EL (cell line): ENCODE measurements at regions not wholly inside any gene's neighbourhood (a gene's known extent, or its start where the extent isn't known, plus 50 kb on each side); places are given as distances from the start of the nearest gene placed in this dataset.
"Not testable (repeated sequence)": the region's sequence is repeated elsewhere in the genome, so short reads cannot be mapped to it uniquely, and the experiment has no call there.

Source experiments
- DNase-seq: peaks from one replicate; pipeline ENCODE4 v3.0.0-alpha.2; 2016

DNA sequence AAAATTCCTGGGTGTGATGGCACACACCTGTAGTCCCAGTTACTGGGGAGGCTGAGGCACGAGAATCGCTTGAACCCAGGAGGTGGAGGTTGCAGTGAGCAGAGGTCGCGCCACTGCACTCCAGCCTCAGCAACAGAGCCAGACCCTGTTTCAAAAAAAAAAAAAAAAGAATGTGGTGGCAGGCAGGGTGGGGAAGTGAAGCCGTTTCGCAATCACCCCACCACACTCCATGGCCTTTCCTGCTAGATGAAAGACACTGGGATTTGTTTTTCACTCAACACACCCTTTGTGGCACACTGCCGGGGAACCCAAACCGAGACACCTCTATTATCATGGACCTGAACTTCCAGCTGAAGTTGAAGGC lies 172.4 kb upstream of the IQSEC1 start:
- DNase-seq, result no peak

DNA sequence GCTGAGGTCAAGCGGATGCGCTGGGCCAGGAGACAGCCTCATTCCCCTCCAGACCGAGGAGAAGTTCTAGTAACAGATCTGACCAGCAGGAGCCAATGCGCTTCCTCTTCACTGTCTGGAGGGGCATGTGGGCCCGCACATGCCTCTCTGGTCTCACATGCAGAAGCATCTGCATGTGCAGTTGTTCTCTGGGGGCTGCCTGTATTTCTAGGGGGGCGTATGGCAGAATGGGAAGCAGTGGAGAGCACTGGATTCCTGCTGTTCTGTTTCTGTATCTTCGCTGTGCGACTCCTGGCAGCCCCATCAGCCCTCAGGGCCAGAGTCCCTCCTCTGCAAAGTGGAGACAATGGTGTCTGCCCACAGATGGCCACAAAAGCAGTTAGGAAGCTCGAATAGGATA lies 170.4 kb upstream of the IQSEC1 start:
- DNase-seq, result no peak

DNA sequence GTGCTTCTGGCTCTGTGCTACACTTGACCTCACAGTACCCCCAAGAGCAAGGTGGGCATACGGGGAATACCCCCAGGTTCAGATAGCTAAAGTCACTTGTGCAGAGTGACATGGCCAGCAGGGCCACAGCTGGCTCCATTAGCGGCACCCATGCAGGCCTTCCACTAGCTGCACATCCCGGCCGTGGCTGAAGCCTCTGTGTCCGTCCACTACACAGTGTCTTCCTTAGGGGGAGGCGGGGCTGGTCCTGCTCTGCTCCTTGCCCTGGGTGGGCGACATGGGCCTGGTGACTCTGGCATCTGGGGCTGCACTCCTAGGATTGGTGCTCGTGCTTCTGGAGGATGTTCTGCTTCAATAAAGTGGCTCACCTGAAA lies 169.1 kb upstream of the IQSEC1 start:
- DNase-seq, result no peak

DNA sequence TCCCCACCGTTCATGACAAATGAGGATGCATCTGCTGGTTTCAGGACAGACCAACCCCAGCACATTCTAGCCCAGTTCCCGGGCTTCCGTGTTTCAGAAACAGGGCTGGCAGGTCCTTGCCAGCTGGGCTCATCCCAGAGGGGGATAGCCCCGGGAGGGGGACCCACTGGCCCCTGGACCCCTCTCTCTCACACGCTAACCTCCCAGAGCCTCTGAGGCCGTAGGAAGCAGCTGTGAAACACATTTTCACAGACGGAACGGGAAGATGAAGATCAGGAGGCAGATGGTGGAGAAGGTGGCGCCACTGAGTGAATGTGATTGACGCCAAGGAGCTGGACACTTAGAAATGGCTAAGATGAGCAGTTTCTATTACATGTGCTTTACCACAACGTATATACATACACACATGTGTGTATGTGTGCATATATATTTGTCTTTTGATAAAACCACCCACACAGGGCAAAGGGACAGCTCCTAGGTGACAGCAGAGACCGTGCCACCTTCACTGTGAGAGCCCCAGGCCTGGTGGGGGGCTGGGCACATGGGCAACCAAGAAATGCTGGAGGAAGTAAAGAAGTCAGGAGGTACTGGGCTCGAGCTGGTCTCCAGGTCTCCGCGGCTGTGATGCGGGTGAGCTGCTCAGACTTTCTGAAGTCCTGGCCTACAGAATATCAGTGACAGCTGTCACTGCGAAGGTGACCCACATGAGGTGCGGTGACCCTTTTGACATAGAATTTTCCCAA lies 168.6 kb upstream of the IQSEC1 start:
- no peak for DNase-seq

DNA sequence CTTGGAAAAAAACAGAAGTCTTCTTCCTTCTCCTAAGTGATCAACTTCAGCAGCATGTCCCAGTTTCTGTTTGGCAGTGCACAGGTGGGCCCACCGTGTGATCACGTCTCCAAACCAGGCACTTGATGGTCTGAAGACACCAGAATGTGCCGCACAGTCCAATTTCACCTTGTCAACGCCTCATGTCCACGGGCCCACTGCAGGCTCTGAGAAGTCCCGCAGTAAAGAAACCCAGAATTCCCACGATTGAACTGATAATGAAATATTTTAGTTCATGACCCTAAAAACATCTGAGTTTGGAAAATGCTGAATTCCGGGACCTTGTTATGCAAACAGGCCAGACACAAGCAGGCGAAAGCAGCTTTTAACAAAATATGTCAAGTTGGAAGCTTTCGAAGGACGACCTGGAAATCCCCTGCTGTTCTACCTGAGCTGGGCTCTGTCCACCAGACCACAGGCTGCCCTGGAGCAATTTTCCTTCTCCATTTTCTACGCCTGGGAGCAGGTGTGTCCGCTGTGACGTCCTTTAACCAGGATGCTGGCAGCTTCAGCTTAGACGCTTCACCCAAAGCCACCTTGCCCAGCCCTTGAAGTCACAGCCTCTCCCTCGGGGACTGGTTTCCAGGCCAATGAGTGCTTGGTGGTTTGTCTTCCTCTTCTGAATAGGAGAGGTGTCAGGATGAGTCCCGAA lies 167.8 kb upstream of the IQSEC1 start:
- no peak for DNase-seq

DNA sequence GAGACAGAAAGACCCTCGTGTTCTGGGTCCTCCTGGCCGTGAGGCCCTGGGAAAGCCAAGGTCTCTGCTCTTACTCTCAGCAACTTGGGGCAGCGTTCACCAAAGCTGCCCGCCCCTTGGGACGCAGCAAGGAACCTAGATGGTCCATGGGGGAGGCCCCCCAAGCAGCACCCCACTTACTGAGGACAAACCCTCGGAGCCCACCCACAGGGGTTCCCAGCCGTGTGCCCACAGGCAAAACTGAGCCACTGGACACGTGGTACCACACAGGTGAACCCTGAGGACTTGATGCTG lies 166.2 kb upstream of the IQSEC1 start:
- DNase-seq, result no peak

DNA sequence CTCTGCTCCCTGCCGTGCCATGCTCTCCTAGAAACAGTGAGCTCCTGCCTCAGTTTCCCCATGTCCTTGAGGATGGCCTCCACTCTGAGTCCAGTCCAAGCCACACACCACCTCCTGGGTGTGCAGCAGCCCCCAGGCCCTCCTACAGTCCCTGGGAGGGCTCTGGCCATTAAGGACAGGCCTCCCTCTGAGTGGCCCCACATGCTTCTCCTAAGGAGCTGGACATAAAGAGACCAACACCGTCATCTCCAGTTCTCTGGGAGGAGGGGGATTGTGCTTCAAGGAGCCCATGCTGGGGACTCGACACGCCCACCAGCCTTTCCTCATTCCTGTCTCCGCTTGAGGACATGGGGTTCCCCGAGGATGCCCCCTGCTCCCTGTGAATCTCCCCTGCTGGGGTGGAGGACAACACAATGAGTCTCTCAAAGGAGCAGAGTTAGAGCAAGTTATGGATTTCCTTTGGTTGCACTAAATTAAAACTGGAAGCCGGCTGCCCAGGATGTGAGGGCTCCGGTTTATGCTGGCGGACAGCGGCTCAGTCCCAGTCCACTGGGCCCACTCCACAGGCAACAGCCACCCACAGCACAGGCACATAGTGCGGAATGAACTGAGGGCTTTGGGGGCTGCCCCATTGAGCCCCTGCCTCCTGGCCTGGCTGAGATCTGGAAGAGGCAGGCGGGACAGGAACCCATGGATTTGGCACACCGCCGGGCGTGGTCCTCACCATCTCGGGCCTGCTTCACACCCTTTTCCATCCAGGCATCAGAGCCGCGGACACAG lies 165.6 kb upstream of the IQSEC1 start:
- DNase-seq, result no peak

DNA sequence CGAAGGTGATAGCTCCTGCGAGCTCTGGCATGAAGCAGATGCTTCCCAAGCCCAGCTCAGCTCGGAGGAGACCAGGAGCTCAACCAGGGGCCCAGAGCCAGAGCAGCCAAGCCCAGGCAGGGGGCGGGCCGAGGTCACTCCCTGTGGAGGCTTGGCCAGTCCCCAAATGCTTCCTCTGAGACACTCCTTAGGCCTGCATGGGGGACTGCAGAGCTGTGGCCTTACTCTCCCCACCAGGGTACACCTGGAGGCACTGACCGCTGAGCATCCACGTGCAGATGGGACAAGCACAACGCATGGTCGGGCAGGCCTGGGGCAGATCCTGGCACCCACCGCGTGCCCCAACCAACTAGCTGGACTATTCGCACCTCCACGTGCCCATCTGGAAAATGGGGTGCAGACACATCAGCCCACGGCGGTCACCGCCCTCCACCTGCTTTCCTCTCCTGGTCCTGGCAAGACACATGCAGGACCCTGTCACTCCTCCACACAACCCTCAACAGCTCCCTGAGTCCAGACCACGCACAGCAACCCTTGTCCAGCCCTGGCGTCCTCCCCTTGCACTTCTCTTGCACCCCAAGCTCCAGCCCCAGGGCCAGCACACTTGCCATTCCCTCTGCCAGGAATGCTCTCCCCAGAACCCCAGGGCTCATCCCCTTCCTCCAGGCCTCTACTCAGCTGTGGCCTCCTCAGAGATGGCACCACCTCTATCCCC lies 164.7 kb upstream of the IQSEC1 start:
- no peak for DNase-seq

DNA sequence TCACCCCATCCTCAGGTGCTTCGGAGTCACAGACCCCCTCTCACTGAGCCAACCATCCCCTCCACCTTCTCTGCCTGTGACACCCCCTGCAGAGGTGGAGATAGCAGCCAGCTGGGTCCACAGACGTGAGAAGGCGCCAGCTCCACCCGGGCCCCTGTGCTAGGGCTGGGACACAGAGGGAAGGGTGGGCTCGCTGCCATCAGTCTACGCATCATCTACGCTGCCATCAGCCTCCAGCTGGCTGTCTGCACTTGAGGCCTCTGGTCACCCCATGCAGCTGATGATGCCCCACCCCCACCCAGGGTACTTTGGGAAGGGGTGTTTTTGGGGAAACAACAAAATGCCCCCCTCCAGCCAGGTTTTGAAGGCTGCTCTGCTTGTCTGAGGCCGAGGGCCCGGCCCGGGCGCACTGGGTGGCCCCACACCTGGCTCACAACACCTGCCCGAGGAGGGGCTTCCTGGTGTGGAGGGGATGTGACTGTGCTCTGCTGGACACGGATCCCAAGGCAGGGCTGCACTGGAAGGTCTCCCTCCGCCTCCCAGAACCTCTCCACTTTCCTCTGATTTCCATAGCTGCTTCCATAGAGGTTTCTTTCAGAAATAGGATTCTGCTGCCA lies 163.4 kb upstream of the IQSEC1 start:
- no peak for DNase-seq

DNA sequence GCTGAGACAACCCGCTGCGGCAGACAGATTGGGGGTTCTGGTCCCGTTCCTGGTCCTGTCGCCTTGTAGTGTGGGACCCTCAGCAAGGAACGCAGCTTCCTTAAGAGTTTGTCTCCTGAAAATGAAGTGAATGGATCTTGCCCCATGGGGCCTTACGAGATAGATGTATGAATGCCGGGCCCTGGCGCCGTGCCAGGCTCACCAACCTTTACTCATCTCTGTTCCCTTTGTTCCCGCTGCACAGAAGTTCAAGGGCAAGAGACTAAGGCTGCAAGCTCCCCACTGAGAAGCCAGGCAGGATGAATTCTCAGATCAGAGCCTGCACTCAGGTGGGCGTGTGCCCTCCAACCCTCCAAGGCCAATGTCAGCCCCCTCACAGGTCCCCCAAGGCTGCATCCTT lies 162.7 kb upstream of the IQSEC1 start:
- no peak for DNase-seq

DNA sequence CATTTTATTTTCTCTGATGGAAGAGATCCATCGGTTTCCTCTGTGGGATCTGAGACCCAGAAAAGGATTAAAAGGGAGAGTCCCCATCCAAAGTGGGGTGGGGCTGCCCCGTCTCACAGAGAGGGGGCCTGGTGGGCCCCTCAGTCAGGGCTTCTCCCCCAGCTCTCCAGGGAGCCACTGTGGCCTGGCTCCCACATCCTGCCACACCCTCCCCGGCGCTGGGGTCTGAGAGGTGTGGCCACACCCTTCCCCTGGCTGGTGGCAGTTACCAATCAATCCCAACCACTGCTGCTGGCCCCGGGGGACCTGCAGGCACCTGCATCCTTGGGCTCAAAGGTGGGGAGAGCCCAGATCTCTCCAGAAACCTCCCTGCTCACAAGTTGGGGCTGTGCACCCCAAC lies 161.8 kb upstream of the IQSEC1 start:
- no peak for DNase-seq

DNA sequence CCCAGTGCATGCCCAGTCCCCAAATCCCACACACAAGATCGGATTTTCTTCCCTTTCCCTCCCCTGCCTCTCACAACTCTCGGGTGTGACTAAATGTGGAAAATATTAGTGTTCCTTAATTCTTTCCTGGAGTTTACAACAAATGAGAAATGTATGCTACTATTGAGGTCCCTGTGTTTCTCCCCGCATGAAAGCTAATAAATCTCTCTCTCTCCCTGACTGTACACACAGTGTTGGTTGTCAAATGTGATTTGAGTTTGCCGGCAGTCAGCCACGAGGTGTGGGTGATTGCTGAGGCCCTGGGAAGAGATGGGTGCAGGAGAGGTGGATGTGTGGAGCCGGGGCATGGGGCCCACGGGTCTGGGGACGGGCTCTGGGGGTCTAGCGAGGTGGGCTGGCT lies 161.4 kb upstream of the IQSEC1 start:
- DNase-seq, result no peak

DNA sequence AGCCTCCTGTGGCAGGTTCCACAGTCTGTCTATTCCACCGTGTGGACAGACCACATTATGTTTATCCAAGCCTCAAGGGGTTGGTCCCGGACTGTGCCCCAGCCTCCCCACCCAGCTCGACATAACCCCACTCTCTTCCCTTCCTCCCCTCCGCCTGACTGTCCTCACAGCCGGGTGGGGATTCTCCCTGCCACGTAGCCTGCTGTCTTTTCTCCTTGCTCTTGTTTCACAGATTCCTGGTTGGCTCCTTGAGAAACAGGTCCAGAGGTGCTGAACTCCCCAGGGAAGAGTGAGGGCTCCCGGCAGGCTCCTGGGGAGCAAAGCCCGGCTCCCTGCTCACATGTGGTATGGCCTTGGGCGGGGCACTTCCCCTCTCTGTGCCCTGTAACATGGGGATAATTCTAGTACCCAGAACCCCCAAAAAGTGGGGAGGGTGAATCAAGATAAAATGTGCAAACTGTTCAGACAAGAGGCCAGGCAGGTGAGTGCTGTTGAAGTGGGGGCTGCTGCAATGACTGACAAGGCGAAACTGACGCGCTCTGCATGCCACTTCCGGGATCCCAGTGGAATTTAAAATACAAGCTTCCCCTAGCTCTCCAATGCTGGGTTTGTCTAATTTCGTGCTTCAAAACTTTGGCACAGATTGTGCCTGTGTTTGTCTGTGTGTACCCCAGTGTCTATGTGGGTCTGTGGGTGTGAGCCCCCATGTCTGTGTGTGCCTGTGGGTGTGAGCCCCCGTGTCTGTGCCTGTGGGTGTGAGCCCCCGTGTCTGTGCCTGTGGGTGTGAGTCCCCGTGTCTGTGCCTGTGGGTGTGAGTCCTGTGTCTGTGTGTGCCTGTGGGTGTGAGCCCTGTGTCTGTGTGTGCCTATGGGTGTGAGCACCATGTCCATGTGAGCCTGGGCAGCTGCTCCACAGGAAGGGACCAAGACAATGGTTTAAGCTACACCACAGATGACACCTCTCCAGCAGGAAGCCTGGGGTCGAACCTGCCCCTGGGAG lies 160.6 kb upstream of the IQSEC1 start:
- no peak for DNase-seq

DNA sequence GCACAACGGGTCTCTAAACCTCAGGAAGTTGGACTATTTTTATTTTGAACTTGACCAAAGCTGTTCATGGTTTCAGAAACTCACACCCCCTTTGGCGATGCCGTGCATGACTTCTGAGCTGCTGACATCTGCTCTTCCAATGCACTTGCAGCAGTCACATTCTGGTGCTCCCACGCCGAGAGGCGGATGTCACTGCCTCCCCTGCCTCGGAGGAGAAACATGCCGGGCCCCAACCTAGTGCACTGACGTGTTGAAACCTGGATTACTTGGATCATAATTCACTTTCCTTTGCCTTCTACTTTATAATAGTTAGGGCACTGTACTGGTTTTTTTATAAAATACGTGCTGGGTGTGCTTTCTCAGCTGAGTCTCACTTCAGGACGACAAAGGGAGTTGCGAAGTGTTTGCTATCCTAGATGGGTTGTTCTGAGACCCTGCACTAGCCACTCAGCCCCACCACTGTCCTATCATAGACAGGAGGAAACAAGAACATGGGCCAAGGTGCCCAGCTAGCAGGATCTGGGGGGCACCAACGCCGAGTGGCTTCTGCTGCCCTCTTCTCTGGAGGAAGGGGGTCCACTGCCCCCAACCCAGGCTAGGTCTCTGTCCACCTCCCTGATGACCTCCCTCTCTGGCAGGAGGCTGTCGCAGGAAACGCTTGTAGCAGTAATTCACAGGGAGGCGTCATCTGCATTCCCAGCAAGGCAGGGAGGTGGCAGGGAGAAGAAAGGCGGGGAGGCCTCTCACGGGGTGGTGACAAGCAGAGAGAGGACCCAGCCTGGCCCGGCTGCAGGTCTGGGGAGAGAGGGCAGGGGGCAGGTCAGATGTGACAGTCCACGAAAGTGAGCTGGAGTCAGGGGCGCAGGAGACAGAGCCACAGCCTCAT lies 158.8 kb upstream of the IQSEC1 start:
- no peak for DNase-seq

DNA sequence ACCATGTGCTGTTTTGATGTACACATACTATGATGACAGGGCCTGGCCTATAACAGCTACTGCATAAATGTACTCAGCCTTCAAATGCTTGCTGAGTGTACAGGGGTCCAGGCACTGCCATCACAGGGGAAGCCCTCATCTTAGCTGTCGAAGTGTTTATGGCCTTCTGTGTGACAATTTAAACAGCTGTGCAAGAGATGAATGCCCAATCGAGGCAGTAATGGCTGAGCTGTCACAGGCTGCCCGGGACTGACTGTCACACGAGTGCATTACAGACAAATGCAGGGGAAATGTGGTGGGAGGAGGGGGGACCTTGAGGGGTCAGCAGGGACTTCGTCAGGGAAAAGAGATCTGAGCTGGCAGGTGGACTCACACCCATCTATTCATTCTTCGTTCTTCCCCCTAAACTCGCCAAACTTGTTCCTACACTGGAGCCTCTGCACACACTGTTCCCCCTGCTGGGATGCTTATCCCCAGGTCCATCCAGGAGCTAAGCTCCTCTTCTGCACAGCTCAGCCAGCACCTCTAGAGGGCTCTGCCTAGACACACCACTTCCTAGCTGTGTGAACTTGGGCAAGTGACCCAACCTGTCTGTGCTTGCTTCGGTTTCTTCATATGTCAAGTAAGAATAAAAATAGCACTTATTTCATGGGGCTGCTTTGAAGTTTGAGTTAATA lies 156.2 kb upstream of the IQSEC1 start:
- DNase-seq, result peak; percentile 11

DNA sequence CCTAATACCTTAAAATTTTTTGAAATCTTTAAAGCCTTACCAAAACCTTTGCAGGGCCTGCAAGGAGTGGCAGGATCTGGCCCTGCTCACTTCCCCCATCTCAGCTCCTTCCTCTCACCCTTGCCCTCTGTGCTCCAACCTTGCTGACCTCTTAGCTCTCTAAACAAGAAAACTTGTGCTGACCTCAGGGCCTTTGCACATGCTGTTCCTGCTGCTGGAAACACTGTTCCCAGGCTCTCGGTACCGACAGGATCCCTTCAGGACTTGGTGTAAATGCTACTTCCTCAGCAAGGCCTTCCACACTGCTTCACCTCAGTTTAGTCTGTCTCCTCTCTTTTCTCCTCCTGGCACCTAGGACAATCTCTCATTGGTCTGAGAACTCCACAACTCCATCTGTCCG lies 155.4 kb upstream of the IQSEC1 start:
- no peak for DNase-seq

DNA sequence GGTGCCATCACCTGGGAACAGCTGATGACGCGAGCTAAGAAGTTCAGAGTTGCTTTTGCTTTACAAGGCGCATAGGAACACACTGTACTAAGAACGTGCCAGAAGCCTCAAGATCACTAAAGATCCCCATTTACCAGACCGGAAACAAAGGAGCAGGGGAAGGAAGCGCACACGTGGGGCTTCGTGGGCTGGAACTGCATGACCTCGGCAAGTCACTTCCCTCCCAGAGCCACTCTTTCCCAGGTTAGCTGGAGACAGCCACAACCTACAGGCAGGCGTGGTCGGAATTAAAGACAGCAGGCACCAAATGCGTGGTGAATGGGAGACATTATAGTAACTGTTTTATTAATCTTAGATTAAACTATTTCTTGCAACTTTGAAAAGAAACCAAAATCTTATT lies 154.9 kb upstream of the IQSEC1 start:
- not testable (repeated sequence) for DNase-seq

DNA sequence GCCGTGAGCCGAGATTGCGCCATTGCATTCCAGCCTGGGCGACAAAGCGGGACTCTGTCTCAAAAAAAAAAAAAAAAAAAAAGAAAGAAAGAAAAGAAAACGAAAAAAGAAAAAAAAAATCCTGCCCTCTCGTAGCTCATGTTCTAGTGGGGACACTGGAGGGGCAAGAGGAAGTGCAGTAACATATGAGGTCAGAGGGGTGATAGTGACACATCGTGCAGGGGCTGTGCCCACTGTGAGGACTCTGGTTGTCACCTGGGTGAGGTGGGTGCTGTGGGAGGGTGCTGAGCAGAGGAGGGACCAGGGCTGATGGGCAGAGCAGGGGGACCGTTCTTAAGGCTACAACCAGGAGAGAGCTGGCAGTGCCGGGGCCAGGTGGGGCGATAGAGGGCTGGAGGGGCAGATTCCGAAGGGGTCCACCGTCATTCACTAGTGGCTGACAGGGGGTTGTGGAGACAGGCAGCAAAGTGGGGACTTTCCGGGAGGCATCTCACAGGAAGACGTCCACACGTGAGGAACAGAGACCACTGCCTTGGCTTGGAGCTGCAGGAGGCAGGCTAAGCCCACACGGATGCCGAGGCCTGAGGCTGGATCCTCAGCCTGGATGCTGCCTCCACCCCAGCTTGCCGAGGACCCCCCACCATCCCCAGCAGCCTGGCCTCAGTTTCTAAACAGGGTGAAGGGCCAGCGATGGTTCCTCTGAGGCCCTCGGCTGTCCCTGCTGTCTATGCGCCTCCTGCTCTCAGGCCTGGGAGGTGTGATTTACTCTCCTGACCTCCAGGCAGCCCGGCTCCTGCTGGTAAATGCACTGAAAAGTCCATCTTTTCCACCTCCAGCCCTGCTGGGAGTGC lies 154.3 kb upstream of the IQSEC1 start:
- no peak for DNase-seq

DNA sequence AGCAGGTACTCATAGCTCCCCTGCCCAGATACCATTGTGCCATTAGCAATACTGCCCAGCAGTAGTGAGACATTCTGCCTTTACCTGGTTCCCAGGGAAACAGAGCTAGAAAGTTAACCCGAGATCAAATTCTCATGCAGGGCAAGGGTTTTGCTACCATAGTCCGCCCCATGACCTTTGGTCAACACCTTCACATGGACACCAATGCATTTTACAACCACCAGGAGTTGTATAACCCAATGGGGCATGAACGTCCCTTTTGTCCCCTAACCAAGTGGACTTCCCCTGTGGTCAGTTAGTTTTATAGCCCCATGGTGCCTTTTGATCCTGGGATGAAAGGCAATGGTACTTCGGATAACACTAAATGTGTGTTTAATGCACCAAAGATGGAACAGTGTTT lies 151.7 kb upstream of the IQSEC1 start:
- no peak for DNase-seq
